HUES6 (cell line): ENCODE measurements at regions not wholly inside any gene's neighbourhood (a gene's known extent, or its start where the extent isn't known, plus 50 kb on each side); places are given as distances from the start of the nearest gene placed in this dataset.
"Not testable (repeated sequence)": the region's sequence is repeated elsewhere in the genome, so short reads cannot be mapped to it uniquely, and the experiment has no call there.

ENCODE experiments used
- H3K27ac ChIP-seq: 2 replicates; pipeline ENCODE4 v1.7.0; 2013; ENCODE audit warnings: low read depth, mild to moderate bottlenecking, low read length, inconsistent platforms
- H3K27me3 ChIP-seq: 2 replicates; pipeline ENCODE4 v1.6.1; 2013; ENCODE audit warnings: low read length; ENCODE audit not compliant: control insufficient read depth, insufficient read depth
- H3K36me3 ChIP-seq: 2 replicates; pipeline ENCODE4 v1.6.1; 2013; ENCODE audit warnings: low read length; ENCODE audit not compliant: control insufficient read depth, insufficient read depth
- H3K4me1 ChIP-seq: 2 replicates; pipeline ENCODE4 v1.6.1; 2013; ENCODE audit warnings: low read length; ENCODE audit not compliant: control insufficient read depth, insufficient read depth
- H3K4me3 ChIP-seq: 2 replicates; pipeline ENCODE4 v1.5.1; 2013; ENCODE audit warnings: low read depth, low read length
- H3K9ac ChIP-seq: one replicate; pipeline ENCODE4 v1.6.1; 2013; ENCODE audit warnings: mild to moderate bottlenecking, low read length
- H3K9me3 ChIP-seq: 2 replicates; pipeline ENCODE4 v1.6.1; 2013; ENCODE audit warnings: low read depth, low read length; ENCODE audit not compliant: control insufficient read depth, insufficient read depth

DNA sequence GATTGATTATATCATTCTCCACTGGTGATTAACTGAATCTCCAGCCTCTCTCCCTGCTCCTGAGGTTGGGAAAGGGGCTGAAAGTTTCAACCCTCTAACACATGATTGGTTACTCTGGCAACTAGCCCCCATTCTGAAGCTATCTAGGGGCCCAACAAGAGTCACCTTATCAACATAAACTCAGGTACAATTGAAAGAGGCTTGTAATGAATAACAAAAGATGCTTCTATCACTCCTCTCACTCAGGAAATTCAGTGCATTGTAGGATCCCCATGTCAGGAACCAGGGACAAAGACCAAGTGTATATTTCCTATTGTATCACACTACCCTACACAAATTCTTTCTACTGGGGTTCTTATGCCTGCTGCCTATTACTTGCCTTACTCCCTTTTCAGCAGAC lies 123.9 kb upstream of the SLC13A1 start:
- no peak overlapping the region for H3K27ac ChIP-seq
- no peaks in the 10 kb centered on the region for H3K36me3 ChIP-seq
- H3K9me3 ChIP-seq: peaks cover 17% of the 10 kb centered on the region
- no peak overlapping the region for H3K9ac ChIP-seq
- peaks cover 4% of the 10 kb centered on the region; the same call in 1 of the 2 replicates for H3K4me1 ChIP-seq
- no peak overlapping the region for H3K4me3 ChIP-seq
- no peaks in the 10 kb centered on the region for H3K27me3 ChIP-seq

DNA sequence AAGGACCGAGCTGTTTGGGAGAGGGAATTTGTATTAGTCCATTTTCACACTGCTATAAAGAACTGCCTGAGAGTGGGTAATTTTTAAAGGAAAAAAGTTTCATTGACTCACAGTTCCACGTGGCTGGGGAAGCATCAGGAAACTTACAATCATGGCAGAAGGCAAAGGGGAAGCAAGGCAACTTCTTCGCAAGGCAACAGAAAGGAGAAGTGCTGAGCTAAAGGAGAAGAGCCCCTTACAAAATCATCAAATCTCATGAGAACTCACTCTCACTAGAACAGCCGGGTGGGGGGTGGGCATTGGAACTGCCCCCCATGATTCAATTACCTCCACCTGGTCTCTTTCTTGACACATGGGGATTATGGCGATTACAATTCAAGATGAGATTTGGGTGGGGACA lies 121.8 kb upstream of the SLC13A1 start:
- H3K9ac ChIP-seq, H3K4me1 ChIP-seq, H3K36me3 ChIP-seq, H3K4me3 ChIP-seq, H3K27ac ChIP-seq, H3K27me3 ChIP-seq: not testable (repeated sequence)
- peaks cover 17% of the 10 kb centered on the region for H3K9me3 ChIP-seq

DNA sequence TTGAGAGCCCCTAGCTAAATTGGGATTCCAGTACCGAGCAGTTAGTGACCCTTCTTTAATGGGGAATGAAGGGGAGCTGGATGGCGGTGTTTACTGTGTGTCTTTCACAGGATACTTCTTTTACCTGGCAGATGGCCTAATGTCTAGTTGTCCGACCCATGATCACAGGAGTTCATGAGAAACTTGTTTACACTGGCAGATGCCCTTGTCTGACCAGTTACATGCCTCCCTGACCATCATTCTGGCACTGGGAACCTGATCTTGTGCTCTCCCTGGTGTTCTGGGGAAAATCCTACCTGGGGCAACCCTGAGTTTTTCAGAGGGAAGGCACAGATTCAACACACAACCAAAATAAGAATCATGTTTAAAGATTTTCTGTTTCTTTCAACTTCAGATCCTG lies 120.1 kb upstream of the SLC13A1 start:
- Histone ChIP-seq H3K36me3 (no peaks in the 10 kb centered on the region), H3K27me3 (no peaks in the 10 kb centered on the region), H3K4me3 (no peak overlapping the region), H3K9me3 (peaks cover 17% of the 10 kb centered on the region), H3K4me1 (peaks cover 4% of the 10 kb centered on the region; the same call in 1 of the 2 replicates), H3K27ac (no peak overlapping the region), H3K9ac (no peak overlapping the region)

DNA sequence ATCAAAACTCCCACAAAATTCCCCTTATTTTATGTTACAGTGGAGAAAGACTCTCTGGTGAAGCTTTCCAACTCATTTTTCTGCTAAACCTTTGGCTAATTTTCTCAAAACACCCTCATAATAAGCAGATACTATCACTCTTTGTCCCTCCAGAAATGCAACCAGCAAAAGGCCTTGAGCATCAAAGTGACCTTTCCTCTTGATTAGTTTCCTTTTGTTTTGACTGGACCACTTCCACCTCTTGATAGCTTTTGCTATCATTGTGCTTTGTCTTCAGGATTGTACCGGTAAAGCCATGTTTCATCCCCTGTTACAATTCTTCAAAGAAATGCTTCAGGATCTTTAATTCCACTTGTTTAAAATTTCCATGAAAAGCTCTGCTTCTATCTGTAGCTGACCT lies 115.1 kb upstream of the SLC13A1 start:
- Histone ChIP-seq H3K4me1 (no peaks in the 10 kb centered on the region), H3K27me3 (no peaks in the 10 kb centered on the region), H3K9me3 (no peaks in the 10 kb centered on the region), H3K4me3 (no peak overlapping the region), H3K27ac (no peak overlapping the region), H3K9ac (no peak overlapping the region), H3K36me3 (no peaks in the 10 kb centered on the region)

DNA sequence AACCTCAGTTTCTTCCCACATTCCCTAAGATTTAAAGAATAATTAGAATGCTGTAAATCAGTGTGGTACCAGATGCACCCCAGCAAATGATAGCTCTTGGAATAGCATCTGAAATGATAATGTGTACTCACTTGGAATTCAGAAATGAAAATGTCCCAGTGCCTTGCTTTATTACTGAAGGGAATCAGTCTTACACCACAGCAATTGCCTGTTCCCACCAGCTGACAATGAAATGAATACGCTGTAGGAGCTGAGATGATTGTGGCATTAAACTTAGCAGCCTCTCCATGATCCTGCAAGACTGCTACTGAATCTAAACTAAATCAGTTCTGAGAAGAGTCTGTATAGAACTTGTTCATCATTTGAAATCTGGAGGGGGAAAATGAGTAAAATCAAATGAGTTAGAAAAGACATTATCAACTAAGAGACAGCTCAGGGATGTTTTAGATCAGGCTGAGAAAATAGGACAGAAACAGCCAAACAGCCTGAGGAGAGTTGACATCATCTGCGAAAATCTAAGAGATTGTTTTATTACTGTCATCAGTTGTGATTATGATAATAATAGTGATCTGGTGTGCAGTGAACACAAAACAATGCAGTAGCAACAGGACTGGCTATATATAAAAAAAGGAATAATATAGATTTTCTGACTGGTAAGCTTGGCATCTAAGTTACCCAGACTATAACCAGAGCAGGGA lies 108.6 kb upstream of the SLC13A1 start:
- no peak overlapping the region for H3K27ac ChIP-seq
- H3K4me1 ChIP-seq: no peaks in the 10 kb centered on the region
- H3K9ac ChIP-seq: no peak overlapping the region
- H3K27me3 ChIP-seq: no peaks in the 10 kb centered on the region
- no peak overlapping the region for H3K4me3 ChIP-seq
- H3K36me3 ChIP-seq: no peaks in the 10 kb centered on the region
- H3K9me3 ChIP-seq: no peaks in the 10 kb centered on the region

DNA sequence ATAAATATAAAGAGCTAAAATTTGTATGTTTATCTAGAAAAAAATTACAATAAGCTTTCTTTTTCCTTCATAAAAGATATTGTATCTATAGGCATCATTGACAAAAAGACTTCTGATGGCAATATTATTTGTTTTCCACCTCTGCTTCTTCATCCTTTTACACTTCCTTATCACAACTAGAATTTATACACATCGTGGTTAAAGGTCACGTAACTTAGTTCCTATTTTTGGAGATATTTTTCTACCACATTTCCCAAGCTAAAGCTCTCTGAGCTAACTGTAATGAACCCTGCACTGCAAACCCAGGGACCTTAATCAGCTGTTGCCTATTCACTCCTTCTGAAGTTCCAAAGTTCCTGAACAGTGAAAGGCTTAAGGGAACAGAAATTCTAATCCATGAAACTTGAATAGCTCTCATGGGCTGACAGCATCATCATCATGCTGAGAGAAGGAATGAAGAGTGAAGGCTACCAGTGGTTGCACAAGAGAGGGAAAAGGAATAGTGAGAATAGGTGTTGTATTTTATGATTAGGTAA lies 106.1 kb upstream of the SLC13A1 start:
- Histone ChIP-seq H3K27ac (no peak overlapping the region), H3K4me1 (no peaks in the 10 kb centered on the region), H3K9ac (no peak overlapping the region), H3K36me3 (no peaks in the 10 kb centered on the region), H3K4me3 (no peak overlapping the region), H3K27me3 (no peaks in the 10 kb centered on the region), H3K9me3 (no peaks in the 10 kb centered on the region)

DNA sequence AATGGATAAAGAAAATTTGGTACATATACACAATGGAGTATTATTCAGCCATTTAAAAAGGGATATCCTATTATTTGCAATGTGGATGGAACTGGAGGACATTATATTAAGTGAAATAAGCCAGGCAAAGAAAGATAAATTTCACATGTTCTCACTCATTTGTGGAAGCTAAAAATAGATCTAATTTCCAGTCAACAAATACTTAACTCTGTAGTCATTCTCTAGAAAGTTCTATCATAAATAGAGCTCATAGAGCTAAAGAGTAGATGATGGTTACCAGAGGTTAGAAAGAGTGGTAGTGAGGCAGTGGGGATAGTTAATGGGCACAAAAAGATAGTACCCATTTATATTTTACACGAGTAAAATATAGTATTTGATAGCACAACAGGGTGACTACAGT lies 104.2 kb upstream of the SLC13A1 start:
- Histone ChIP-seq H3K36me3 (no peaks in the 10 kb centered on the region), H3K4me3 (no peak overlapping the region), H3K27ac (no peak overlapping the region), H3K9me3 (no peaks in the 10 kb centered on the region), H3K27me3 (no peaks in the 10 kb centered on the region), H3K9ac (no peak overlapping the region), H3K4me1 (no peaks in the 10 kb centered on the region)

DNA sequence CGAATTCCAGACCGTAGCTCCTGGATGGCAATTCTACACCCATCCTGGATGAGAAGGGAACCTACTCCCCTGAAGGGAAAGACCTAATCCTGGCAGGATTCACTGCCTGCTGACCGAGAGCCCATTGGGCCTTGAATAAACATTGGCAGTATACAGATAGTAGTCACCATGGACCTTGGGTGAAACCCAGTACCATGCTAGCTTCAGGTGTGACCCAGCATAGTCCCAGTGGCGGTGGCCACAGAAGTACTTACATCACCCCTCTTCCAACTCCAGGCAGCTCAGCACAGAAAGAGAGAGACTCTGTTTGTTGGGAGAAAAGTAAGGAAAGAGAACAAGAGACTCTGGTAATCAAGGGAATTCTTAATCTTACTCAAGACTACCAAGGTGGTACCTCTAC lies 97.2 kb upstream of the SLC13A1 start:
- H3K9me3 ChIP-seq: no peaks in the 10 kb centered on the region
- H3K9ac ChIP-seq: no peak overlapping the region
- H3K27me3 ChIP-seq: no peaks in the 10 kb centered on the region
- H3K4me1 ChIP-seq: no peaks in the 10 kb centered on the region
- H3K36me3 ChIP-seq: no peaks in the 10 kb centered on the region
- H3K27ac ChIP-seq: no peak overlapping the region
- H3K4me3 ChIP-seq: no peak overlapping the region

DNA sequence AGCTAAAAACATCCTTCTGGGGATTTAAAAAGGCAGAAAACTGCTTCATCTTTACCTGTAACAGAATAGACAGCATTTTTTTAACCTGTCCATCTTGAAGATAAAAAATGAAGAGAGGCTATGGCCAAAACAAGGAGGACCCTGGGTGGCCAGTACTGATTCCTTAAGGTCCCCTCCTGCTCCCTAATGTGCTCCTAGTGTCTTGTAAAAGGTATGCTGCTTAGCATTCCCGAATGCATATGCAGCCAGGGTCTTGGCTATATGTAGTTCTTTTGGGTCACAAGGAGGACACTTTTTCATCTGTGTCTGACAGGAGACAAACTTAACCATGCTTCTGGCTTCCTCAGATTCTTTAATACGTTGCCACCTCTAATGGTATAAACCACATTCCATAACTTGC lies 93.9 kb upstream of the SLC13A1 start:
- H3K9ac ChIP-seq: no peak overlapping the region
- H3K9me3 ChIP-seq: no peaks in the 10 kb centered on the region
- no peaks in the 10 kb centered on the region for H3K36me3 ChIP-seq
- no peak overlapping the region for H3K27ac ChIP-seq
- H3K27me3 ChIP-seq: no peaks in the 10 kb centered on the region
- no peak overlapping the region for H3K4me3 ChIP-seq
- H3K4me1 ChIP-seq: no peaks in the 10 kb centered on the region

DNA sequence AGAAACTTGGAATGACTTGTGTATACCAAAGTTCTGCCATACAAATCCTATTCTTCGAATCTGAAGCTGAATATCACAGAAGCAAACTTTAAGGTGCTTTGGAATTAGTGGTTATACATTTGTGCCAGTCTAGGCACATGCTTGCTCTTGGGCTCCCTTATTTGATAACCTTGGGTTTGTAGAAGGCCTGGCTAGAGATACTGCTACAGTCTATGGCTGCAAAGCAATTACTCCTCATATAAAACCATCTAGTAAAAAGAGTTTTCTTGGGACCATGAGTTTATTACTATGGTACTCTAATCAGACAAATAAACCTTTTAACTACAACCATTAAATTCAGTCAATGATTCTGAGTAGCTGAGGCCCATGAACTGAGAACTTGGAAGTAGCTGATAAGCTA lies 92.5 kb upstream of the SLC13A1 start:
- no peaks in the 10 kb centered on the region for H3K36me3 ChIP-seq
- no peak overlapping the region for H3K4me3 ChIP-seq
- H3K27ac ChIP-seq: no peak overlapping the region
- no peaks in the 10 kb centered on the region for H3K9me3 ChIP-seq
- no peak overlapping the region for H3K9ac ChIP-seq
- H3K27me3 ChIP-seq: no peaks in the 10 kb centered on the region
- no peaks in the 10 kb centered on the region for H3K4me1 ChIP-seq

DNA sequence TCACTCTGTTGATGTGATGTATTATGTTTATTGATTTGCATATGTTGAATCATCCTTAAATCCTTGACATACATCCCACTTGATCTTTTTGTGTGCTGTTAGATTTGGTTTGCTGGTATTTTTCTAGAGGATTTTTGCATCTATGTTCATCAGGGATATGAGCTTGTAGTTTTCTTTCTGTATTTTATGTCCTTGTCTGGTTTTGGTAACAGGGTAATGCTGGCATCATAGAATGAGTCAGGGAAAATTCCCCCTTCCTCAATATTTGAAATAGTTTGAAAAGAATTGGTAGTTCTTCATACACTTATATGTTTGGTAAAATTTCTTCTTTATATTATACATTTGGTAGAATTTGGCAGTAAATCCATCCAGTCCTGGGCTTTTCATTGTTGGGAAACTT lies 89.4 kb upstream of the SLC13A1 start:
- Histone ChIP-seq H3K9ac (no peak overlapping the region), H3K4me3 (no peak overlapping the region), H3K36me3 (no peaks in the 10 kb centered on the region), H3K4me1 (peaks cover 11% of the 10 kb centered on the region), H3K9me3 (no peaks in the 10 kb centered on the region), H3K27me3 (0 out of 2 replicates have a peak, but pooled peaks cover 4% of the 10 kb centered on the region), H3K27ac (no peak overlapping the region)
